NB4 (cell line): ENCODE measurements at regions not wholly inside any gene's neighbourhood (a gene's known extent, or its start where the extent isn't known, plus 50 kb on each side); places are given as distances from the start of the nearest gene placed in this dataset.

Source experiments
- CTCF ChIP-seq: IDR thresholded peaks from one replicate; pipeline ENCODE4 v1.5.1; 2012; ENCODE audit warnings: low read depth, low read length
- POLR2A ChIP-seq: IDR thresholded peaks from 2 replicates; pipeline ENCODE4 v1.6.1; 2011; ENCODE audit warnings: mild to moderate bottlenecking; ENCODE audit not compliant: insufficient read length; ENCODE audit errors: extremely low read depth

GRCh38 chr4:167642250-167642649, 408.0 kb upstream of the SPOCK3 start:
- no peak for TF ChIP-seq POLR2A
- TF ChIP-seq CTCF, result no peak
